Mammary epithelial cell (primary cell): ENCODE measurements at regions not wholly inside any gene's neighbourhood (a gene's known extent, or its start where the extent isn't known, plus 50 kb on each side); places are given as distances from the start of the nearest gene placed in this dataset.

Experiments
- EZH2 ChIP-seq: IDR thresholded peaks from 2 replicates; pipeline ENCODE4 v1.6.1; 2012; ENCODE audit warnings: low read length, inconsistent platforms, borderline replicate concordance
- TF ChIP-seq, protein P1 (sequence below), 2 donors: IDR thresholded peaks in 1 of 2; conservative IDR thresholded peaks in 1 of 2; 2 replicates each; pipeline ENCODE4 v1.5.1; 2011 to 2012; ENCODE audit warnings: inconsistent platforms in 2 of 2, low read length in 2 of 2, mild to moderate bottlenecking in 2 of 2, control low read depth in 1 of 2, low read depth in 1 of 2; ENCODE audit not compliant: insufficient read depth in 1 of 2; ENCODE audit errors: extremely low read depth in 1 of 2

DNA sequence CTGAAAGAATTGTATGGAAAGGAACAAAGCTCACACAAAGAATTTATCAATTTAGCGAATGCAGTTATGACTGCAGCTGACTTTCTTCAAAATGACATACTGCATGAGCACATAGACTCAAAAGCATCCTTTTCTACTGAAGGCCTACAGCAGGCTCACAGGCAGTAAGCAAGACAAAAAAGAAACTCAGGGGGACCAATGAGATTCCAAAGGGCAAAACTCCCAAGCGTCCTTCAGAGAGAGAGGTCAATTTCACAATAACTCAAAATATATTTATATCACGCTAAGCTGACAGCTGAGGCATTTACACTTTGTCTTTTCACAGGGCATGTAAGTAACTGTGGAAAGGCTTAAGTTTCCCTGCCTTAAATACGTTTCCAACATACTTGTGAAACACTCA lies 427.9 kb upstream of the RASGRP1 start:
- TF ChIP-seq EZH2: no peak
- TF ChIP-seq, protein P1, sequence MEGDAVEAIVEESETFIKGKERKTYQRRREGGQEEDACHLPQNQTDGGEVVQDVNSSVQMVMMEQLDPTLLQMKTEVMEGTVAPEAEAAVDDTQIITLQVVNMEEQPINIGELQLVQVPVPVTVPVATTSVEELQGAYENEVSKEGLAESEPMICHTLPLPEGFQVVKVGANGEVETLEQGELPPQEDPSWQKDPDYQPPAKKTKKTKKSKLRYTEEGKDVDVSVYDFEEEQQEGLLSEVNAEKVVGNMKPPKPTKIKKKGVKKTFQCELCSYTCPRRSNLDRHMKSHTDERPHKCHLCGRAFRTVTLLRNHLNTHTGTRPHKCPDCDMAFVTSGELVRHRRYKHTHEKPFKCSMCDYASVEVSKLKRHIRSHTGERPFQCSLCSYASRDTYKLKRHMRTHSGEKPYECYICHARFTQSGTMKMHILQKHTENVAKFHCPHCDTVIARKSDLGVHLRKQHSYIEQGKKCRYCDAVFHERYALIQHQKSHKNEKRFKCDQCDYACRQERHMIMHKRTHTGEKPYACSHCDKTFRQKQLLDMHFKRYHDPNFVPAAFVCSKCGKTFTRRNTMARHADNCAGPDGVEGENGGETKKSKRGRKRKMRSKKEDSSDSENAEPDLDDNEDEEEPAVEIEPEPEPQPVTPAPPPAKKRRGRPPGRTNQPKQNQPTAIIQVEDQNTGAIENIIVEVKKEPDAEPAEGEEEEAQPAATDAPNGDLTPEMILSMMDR (conservative IDR thresholded peaks at IDR 0.05 in 1 of 2, IDR thresholded peaks at IDR 0.05 in 1 of 2; ENCODE audit: extremely low read depth in 1 of 2, insufficient read depth in 1 of 2, low read depth in 1 of 2, low read length in 2 of 2): no peak
